CD4-positive, alpha-beta memory T cell (primary cell): ENCODE measurements at regions not wholly inside any gene's neighbourhood (a gene's known extent, or its start where the extent isn't known, plus 50 kb on each side); places are given as distances from the start of the nearest gene placed in this dataset.
"Not testable (repeated sequence)": the region's sequence is repeated elsewhere in the genome, so short reads cannot be mapped to it uniquely, and the experiment has no call there.

Experiments
- CTCF ChIA-PET: fragments of 350-600 bp; sonication (Branson Sonifier 250); formaldehyde crosslinking; loops from one replicate; lab custom pipeline; 2021; ENCODE audit warnings: inconsistent platforms; ENCODE audit not compliant: partially characterized antibody; lab: Charles Lee
- POLR2A ChIA-PET: fragments of 350-600 bp; sonication (Branson Sonifier 250); formaldehyde crosslinking; loops from one replicate; lab custom pipeline; 2021; ENCODE audit not compliant: partially characterized antibody; lab: Charles Lee
- DNase-seq, 5 donors: peaks; one replicate each; pipeline versions ENCODE4 v3.0.0 to v3.0.0-alpha.2; 2020 to 2022; ENCODE audit warnings: mixed read lengths in 1 of 5
- H3K27ac ChIP-seq: one replicate; pipeline ENCODE4 v1.7.0; 2013; ENCODE audit warnings: low read depth, low read length
- H3K27me3 ChIP-seq: 2 replicates; pipeline ENCODE4 v1.7.0; 2013; ENCODE audit warnings: mild to moderate bottlenecking, low read length, moderate library complexity; ENCODE audit not compliant: insufficient read depth
- H3K36me3 ChIP-seq: 2 replicates; pipeline ENCODE4 v1.7.0; 2013; ENCODE audit warnings: mild to moderate bottlenecking, low read length, moderate library complexity; ENCODE audit not compliant: insufficient read depth
- H3K4me1 ChIP-seq: 2 replicates; pipeline ENCODE4 v1.7.0; 2013; ENCODE audit warnings: mild to moderate bottlenecking, low read length, moderate library complexity; ENCODE audit not compliant: insufficient read depth
- H3K4me3 ChIP-seq, 2 donors: one replicate each; pipeline ENCODE4 v1.7.0; 2013; ENCODE audit warnings: low read length in 2 of 2, mild to moderate bottlenecking in 1 of 2
- H3K9me3 ChIP-seq, 2 donors: one replicate each; pipeline ENCODE4 v1.7.0; 2013; ENCODE audit warnings: low read length in 2 of 2, control low read depth in 1 of 2; ENCODE audit not compliant: control insufficient read depth in 1 of 2
- H3K27ac Mint-ChIP-seq, 7 donors: one replicate each; pipeline ENCODE4 v1.8.0; 2020 to 2021; ENCODE audit warnings: mixed read lengths in 7 of 7, mild to moderate bottlenecking in 6 of 7, inconsistent platforms in 3 of 7, moderate library complexity in 3 of 7
- H3K27me3 Mint-ChIP-seq, 2 donors: one replicate each; pipeline ENCODE4 v1.8.0; 2020 to 2021; ENCODE audit warnings: mixed read lengths in 2 of 2
- H3K36me3 Mint-ChIP-seq, 2 donors: one replicate each; pipeline ENCODE4 v1.8.0; 2020 to 2021; ENCODE audit warnings: mixed read lengths in 2 of 2, inconsistent platforms in 1 of 2, mild to moderate bottlenecking in 1 of 2
- H3K4me1 Mint-ChIP-seq, 4 donors: one replicate each; pipeline ENCODE4 v1.8.0; 2020 to 2021; ENCODE audit warnings: mixed read lengths in 4 of 4, mild to moderate bottlenecking in 1 of 4
- H3K4me3 Mint-ChIP-seq, 8 donors: one replicate each; pipeline ENCODE4 v1.8.0; 2020 to 2021; ENCODE audit warnings: mixed read lengths in 8 of 8, mild to moderate bottlenecking in 7 of 8, moderate library complexity in 6 of 8, inconsistent platforms in 3 of 8
- H3K9me3 Mint-ChIP-seq, 8 donors: one replicate each; pipeline ENCODE4 v1.8.0; 2020 to 2021; ENCODE audit warnings: mixed read lengths in 8 of 8, mild to moderate bottlenecking in 5 of 8, inconsistent platforms in 3 of 8, moderate library complexity in 1 of 8
- intact Hi-C: fragments of 100-400 bp; cut with micrococcal nuclease; formaldehyde crosslinking; loops from one replicate; pipeline ENCODE4 v1.15.1; 2023

GRCh38 chr6:19721766-19722377, 115.3 kb upstream of the ID4 start:
- ChIA-PET POLR2A (no interaction called here), CTCF (no interaction called here)
- Histone ChIP-seq H3K27ac (no peak overlapping the region), H3K27me3 (no peaks in the 10 kb centered on the region), H3K36me3 (no peaks in the 10 kb centered on the region), H3K4me1 (no peaks in the 10 kb centered on the region), H3K9me3 (no peaks in the 10 kb centered on the region), H3K4me3 (no peak overlapping the region)
- DNase-seq, result no peak
- H3K4me1 Mint-ChIP-seq, result no peaks in the 10 kb centered on the region
- peaks cover 0 to 10% (median 3%) of the 10 kb centered on the region in 8 donors for H3K9me3 Mint-ChIP-seq
- no peak overlapping the region for H3K27ac Mint-ChIP-seq
- H3K4me3 Mint-ChIP-seq, result no peak overlapping the region
- no peaks in the 10 kb centered on the region for H3K27me3 Mint-ChIP-seq
- no peaks in the 10 kb centered on the region for H3K36me3 Mint-ChIP-seq
- intact Hi-C loops, result no loop called here

DNA sequence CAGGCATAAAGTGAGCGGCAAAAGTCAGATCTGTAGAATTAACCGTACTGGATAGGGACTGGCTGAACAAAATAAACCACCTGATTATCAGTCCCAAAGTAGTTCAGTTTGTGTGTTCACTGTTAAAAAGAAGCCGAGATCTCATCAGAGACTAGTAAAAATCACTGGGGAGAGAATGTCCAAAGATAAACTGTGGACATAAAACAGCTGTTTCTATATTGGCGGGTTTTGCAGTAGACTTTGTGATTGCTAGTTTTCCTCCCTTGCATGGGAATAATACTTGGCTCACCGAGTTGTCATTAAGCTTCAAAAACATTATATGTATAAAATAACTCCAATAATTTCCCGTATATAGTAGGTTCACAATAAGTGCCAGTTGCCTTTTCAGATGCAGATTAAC, 114.2 kb upstream of the ID4 start:
- H3K4me3 ChIP-seq, result no peak overlapping the region
- H3K27ac Mint-ChIP-seq, result no peak overlapping the region
- intact Hi-C loops, result no loop called here
- H3K36me3 Mint-ChIP-seq, result no peaks in the 10 kb centered on the region
- DNase-seq, result no peak
- H3K9me3 Mint-ChIP-seq, result peaks cover 0 to 10% (median 3%) of the 10 kb centered on the region in 8 donors
- H3K36me3 ChIP-seq, result no peaks in the 10 kb centered on the region
- no peaks in the 10 kb centered on the region for H3K4me1 ChIP-seq
- no peaks in the 10 kb centered on the region for H3K4me1 Mint-ChIP-seq
- H3K27me3 ChIP-seq, result no peaks in the 10 kb centered on the region
- POLR2A ChIA-PET, result no interaction called here
- H3K4me3 Mint-ChIP-seq, result no peak overlapping the region
- H3K9me3 ChIP-seq, result no peaks in the 10 kb centered on the region
- no peak overlapping the region for H3K27ac ChIP-seq
- H3K27me3 Mint-ChIP-seq, result no peaks in the 10 kb centered on the region
- CTCF ChIA-PET, result no interaction called here

- no peaks in the 10 kb centered on the region for H3K36me3 ChIP-seq
- no peaks in the 10 kb centered on the region for H3K36me3 Mint-ChIP-seq
- CTCF ChIA-PET, result no interaction called here
- no peak overlapping the region for H3K4me3 Mint-ChIP-seq
- no peak for DNase-seq
- H3K9me3 ChIP-seq, result no peaks in the 10 kb centered on the region
- no peaks in the 10 kb centered on the region for H3K27me3 ChIP-seq
- no peak overlapping the region for H3K4me3 ChIP-seq
- POLR2A ChIA-PET, result no interaction called here
- no peak overlapping the region for H3K27ac ChIP-seq
- no peaks in the 10 kb centered on the region for H3K4me1 Mint-ChIP-seq
- H3K27ac Mint-ChIP-seq, result no peak overlapping the region
- no peaks in the 10 kb centered on the region for H3K27me3 Mint-ChIP-seq
- intact Hi-C loops, result no loop called here
- peaks cover 0 to 10% (median 3%) of the 10 kb centered on the region in 8 donors for H3K9me3 Mint-ChIP-seq
- H3K4me1 ChIP-seq, result no peaks in the 10 kb centered on the region
These were observed 113.6 kb upstream of the ID4 start for GRCh38 chr6:19723545-19723944.

DNA sequence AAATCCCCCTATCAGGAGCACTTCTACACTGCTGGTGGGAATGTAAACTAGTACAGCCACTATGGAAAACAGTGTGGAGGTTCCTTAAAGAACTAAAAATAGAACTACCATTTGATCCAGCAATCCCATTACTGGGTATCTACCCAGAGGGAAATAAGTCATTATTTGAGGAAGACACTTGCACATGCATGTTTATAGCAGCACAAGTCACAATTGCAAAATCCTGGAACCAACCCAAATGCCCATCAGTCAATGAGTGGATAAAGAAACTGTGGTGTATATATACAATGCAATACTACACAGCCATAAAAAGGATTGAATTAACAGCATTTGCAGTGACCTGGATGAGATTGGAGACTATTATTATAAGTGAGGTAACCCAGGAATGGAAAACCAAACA, 111.7 kb upstream of the ID4 start:
- H3K4me1 ChIP-seq, H3K27me3 ChIP-seq, DNase-seq, H3K27ac ChIP-seq, H3K36me3 Mint-ChIP-seq, H3K36me3 ChIP-seq, H3K4me3 ChIP-seq, H3K4me3 Mint-ChIP-seq, H3K27ac Mint-ChIP-seq, H3K27me3 Mint-ChIP-seq, CTCF ChIA-PET, H3K4me1 Mint-ChIP-seq, H3K9me3 ChIP-seq, intact Hi-C loops, POLR2A ChIA-PET: not testable (repeated sequence)
- peaks cover 0 to 10% (median 3%) of the 10 kb centered on the region in 8 donors for H3K9me3 Mint-ChIP-seq

GRCh38 chr6:19731282-19731681, 105.9 kb upstream of the ID4 start:
- no peak overlapping the region for H3K27ac Mint-ChIP-seq
- H3K4me3 Mint-ChIP-seq, result no peak overlapping the region
- intact Hi-C loops, result no loop called here
- DNase-seq, result no peak
- H3K4me1 Mint-ChIP-seq, result no peaks in the 10 kb centered on the region
- H3K36me3 ChIP-seq, result no peaks in the 10 kb centered on the region
- no peaks in the 10 kb centered on the region for H3K4me1 ChIP-seq
- no peaks in the 10 kb centered on the region for H3K27me3 Mint-ChIP-seq
- H3K4me3 ChIP-seq, result no peak overlapping the region
- CTCF ChIA-PET, result no interaction called here
- H3K27ac ChIP-seq, result no peak overlapping the region
- H3K9me3 Mint-ChIP-seq, result peaks cover 0 to 3% (median under 1%) of the 10 kb centered on the region in 8 donors
- no peaks in the 10 kb centered on the region for H3K36me3 Mint-ChIP-seq
- H3K9me3 ChIP-seq, result no peaks in the 10 kb centered on the region
- POLR2A ChIA-PET, result no interaction called here
- H3K27me3 ChIP-seq, result no peaks in the 10 kb centered on the region

- POLR2A ChIA-PET, result no interaction called here
- H3K36me3 Mint-ChIP-seq, result no peaks in the 10 kb centered on the region
- H3K27ac Mint-ChIP-seq, result peak overlapping the region in 1 of 7 donors; percentile 65
- CTCF ChIA-PET, result no interaction called here
- no peak overlapping the region for H3K4me3 ChIP-seq
- DNase-seq, result no peak
- no peaks in the 10 kb centered on the region for H3K36me3 ChIP-seq
- no peak overlapping the region for H3K27ac ChIP-seq
- no peaks in the 10 kb centered on the region for H3K4me1 Mint-ChIP-seq
- H3K27me3 ChIP-seq, result no peaks in the 10 kb centered on the region
- no peaks in the 10 kb centered on the region for H3K27me3 Mint-ChIP-seq
- H3K9me3 Mint-ChIP-seq, result peaks cover 0 to 6% (median under 1%) of the 10 kb centered on the region in 8 donors
- intact Hi-C loops, result no loop called here
- H3K4me3 Mint-ChIP-seq, result no peak overlapping the region
- no peaks in the 10 kb centered on the region for H3K4me1 ChIP-seq
- H3K9me3 ChIP-seq, result no peaks in the 10 kb centered on the region
These were observed 103.1 kb upstream of the ID4 start for GRCh38 chr6:19734061-19734460.

GRCh38 chr6:19734519-19734918, 102.7 kb upstream of the ID4 start:
- Histone ChIP-seq H3K27me3 (no peaks in the 10 kb centered on the region), H3K4me1 (no peaks in the 10 kb centered on the region), H3K27ac (no peak overlapping the region), H3K9me3 (no peaks in the 10 kb centered on the region), H3K4me3 (no peak overlapping the region), H3K36me3 (no peaks in the 10 kb centered on the region)
- H3K4me3 Mint-ChIP-seq, result no peak overlapping the region
- POLR2A ChIA-PET, result no interaction called here
- no peaks in the 10 kb centered on the region for H3K36me3 Mint-ChIP-seq
- H3K9me3 Mint-ChIP-seq, result peaks cover 0 to 6% (median under 1%) of the 10 kb centered on the region in 8 donors
- no peaks in the 10 kb centered on the region for H3K4me1 Mint-ChIP-seq
- intact Hi-C loops, result no loop called here
- no peaks in the 10 kb centered on the region for H3K27me3 Mint-ChIP-seq
- CTCF ChIA-PET, result interaction anchor here (0.9 kb wide), 1 partner anchor 18 kb away, joined by 3 read pairs; no protein-coding TSS in a partner anchor
- H3K27ac Mint-ChIP-seq, result peak overlapping the region in 1 of 7 donors; percentile 65
- DNase-seq, result no peak
